HepG2 (cell line): ENCODE measurements at regions not wholly inside any gene's neighbourhood (a gene's known extent, or its start where the extent isn't known, plus 50 kb on each side); places are given as distances from the start of the nearest gene placed in this dataset.

Experiments used
- ATAC-seq: fragments of 200-7000 bp; cut with Tn5 transposase; 3 replicates; pipeline ENCODE4 v1.9.1; 2020; ENCODE audit warnings: mild to moderate bottlenecking, moderate library complexity
- BruUV-seq: library from RNA; stranded (reverse); fragments of 400-500 nt; replicated peaks from 2 replicates; lab custom pipeline; 2021; lab: Mats Ljungman, UMichigan
- CTCF ChIA-PET: fragments of 300-600 bp; formaldehyde crosslinking; extraction: SDS; loops from one replicate; lab custom pipeline; 2021; ENCODE audit warnings: low total read pairs, inconsistent platforms, low intra/inter-chr PET ratio; lab: Yijun Ruan, JAX
- POLR2A ChIA-PET: fragments of 350-600 bp; sonication (Branson Sonifier 250); formaldehyde crosslinking; loops from one replicate; lab custom pipeline; 2020; ENCODE audit warnings: antibody characterized with exemption, inconsistent platforms; lab: Yijun Ruan, JAX
- DNase-seq: peaks from one replicate; pipeline ENCODE4 v3.0.0-alpha.2; 2015; ENCODE audit warnings: low spot score
- FAIRE-seq: peaks from 3 replicates; lab custom pipeline; 2011; peaks lifted over from hg19 to GRCh38; lab: Jason Lieb, UNC
- H2AFZ ChIP-seq: one replicate; pipeline ENCODE4 v1.6.1; 2011; ENCODE audit warnings: low read length, inconsistent platforms
- H3K27ac ChIP-seq: fragments of 300-600 bp; 3 replicates; pipeline ENCODE4 v1.8.0; 2011; ENCODE audit warnings: mixed run types, mild to moderate bottlenecking, mixed read lengths, low read length, inconsistent platforms; ENCODE audit not compliant: insufficient read depth; ENCODE audit errors: extremely low read length
- H3K27me3 ChIP-seq, 2 experiments: fragments of 200-600 bp in 1 of 2; 2 replicates in 1 of 2; 3 replicates in 1 of 2; pipeline versions ENCODE4 v1.6.0 to v1.8.0; 2011; ENCODE audit warnings: low read length in 2 of 2, mild to moderate bottlenecking in 2 of 2, moderate library complexity in 2 of 2, inconsistent platforms in 1 of 2; ENCODE audit not compliant: insufficient read depth in 2 of 2, control insufficient read depth in 1 of 2
- H3K36me3 ChIP-seq, 2 experiments: fragments of 200-600 bp in 1 of 2; replicated peaks in 1 of 2; 2 replicates in 1 of 2; 3 replicates in 1 of 2; pipeline versions ENCODE4 v1.5.1 to v1.8.0; 2011; ENCODE audit warnings: low read length in 2 of 2, inconsistent platforms in 1 of 2; ENCODE audit not compliant: insufficient read depth in 2 of 2, control insufficient read depth in 1 of 2
- H3K4me1 ChIP-seq: 2 replicates; pipeline ENCODE4 v1.5.1; 2012; ENCODE audit warnings: low read length, inconsistent platforms; ENCODE audit not compliant: insufficient read depth
- H3K4me2 ChIP-seq: 2 replicates; pipeline ENCODE4 v1.6.0; 2011; ENCODE audit warnings: low read depth, low read length, inconsistent platforms
- H3K4me3 ChIP-seq, 3 experiments: fragments of 200-600 bp in 1 of 3; sonication (generic), shearing (Covaris generic) in 1 of 3; replicated peaks in 1 of 3; 2 replicates each; pipeline ENCODE4 v1.5.1; 2011 to 2016; ENCODE audit warnings: low read length in 3 of 3, inconsistent platforms in 2 of 3, low read depth in 2 of 3, mild to moderate bottlenecking in 2 of 3, control low read depth in 1 of 3, mixed read lengths in 1 of 3; ENCODE audit not compliant: insufficient read depth in 1 of 3
- H3K79me2 ChIP-seq: one replicate; pipeline ENCODE4 v1.6.1; 2011; ENCODE audit warnings: low read length, inconsistent platforms; ENCODE audit not compliant: insufficient read depth
- H3K9ac ChIP-seq: 2 replicates; pipeline ENCODE4 v1.6.0; 2011; ENCODE audit warnings: mild to moderate bottlenecking, low read depth, low read length, inconsistent platforms; ENCODE audit not compliant: insufficient read depth
- H3K9me3 ChIP-seq: 2 replicates; pipeline ENCODE4 v1.5.1; 2012; ENCODE audit warnings: mild to moderate bottlenecking, low read length
- H4K20me1 ChIP-seq: 2 replicates; pipeline ENCODE4 v1.6.0; 2011; ENCODE audit warnings: inconsistent platforms, mild to moderate bottlenecking, low read length, moderate library complexity; ENCODE audit not compliant: insufficient read depth
- POLR2AphosphoS5 ChIP-seq: IDR thresholded peaks from 2 replicates; pipeline ENCODE4 v1.6.1; 2012; ENCODE audit warnings: low read depth, low read length
- ZBTB7B ChIP-seq: sonication (generic); formaldehyde crosslinking; IDR thresholded peaks from 2 replicates; pipeline ENCODE4 v1.4.0; 2020; ENCODE audit warnings: missing genetic modification reagents
- ZNF329 ChIP-seq: sonication (generic); formaldehyde crosslinking; IDR thresholded peaks from 2 replicates; pipeline ENCODE4 v1.9.0; 2021; ENCODE audit warnings: low read depth, mild to moderate bottlenecking, missing genetic modification reagents
- ZNF670 ChIP-seq: sonication (generic); formaldehyde crosslinking; IDR thresholded peaks from 2 replicates; pipeline ENCODE4 v1.8.0; 2022; ENCODE audit warnings: mild to moderate bottlenecking, missing genetic modification reagents, borderline replicate concordance
- WGBS: methylation state at CpG from one replicate; pipeline ENCODE4 v1.1.6; 2017; ENCODE audit warnings: low lambda C conversion rate; 5-methylcytosine and 5-hydroxymethylcytosine counted together
- in situ Hi-C: cut with HindIII; loops from 2 replicates; pipeline ENCODE4 v1.10.0; 2017; ENCODE audit warnings: low pct_unique_long_range_greater_than_20kb; ENCODE audit not compliant: extremely low pct_ligation_motif_present
- intact Hi-C: fragments of 100-400 bp; cut with micrococcal nuclease; formaldehyde crosslinking; loops from one replicate; pipeline ENCODE4 v1.10.0; 2022; ENCODE audit not compliant: unreplicated experiment

DNA sequence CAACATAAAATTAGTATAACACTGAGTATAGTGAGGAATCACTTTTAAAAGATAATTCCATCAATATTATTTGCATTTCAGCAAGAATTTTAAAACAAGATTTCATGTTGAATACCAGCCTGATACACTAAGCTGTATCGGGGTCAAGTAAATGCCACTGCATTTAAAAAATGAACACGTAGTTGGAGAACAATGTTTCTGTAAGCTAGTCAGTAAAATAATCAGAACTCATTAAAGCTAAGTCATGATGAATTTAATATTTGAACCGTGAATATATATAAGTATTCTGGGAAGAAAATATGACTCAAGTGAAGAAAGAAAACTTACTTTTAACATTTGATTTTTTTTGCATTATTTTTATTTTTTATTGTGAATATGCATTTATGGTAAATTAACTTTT, 611.0 kb upstream of the PABPC4L start:
- ATAC-seq (no peak), DNase-seq (no peak), FAIRE-seq (no peak)
- TF ChIP-seq ZNF329 (CRISPR knock-in tag): no peak
- TF ChIP-seq ZBTB7B (CRISPR knock-in tag): no peak
- Histone ChIP-seq H3K79me2 (no peaks in the 10 kb centered on the region), H3K4me2 (no peak overlapping the region), H3K9ac (no peak overlapping the region), H3K4me1 (no peaks in the 10 kb centered on the region), H3K27ac (no peak overlapping the region), H3K4me3 (no peak overlapping the region), H4K20me1 (no peaks in the 10 kb centered on the region), H3K9me3 (no peaks in the 10 kb centered on the region; the same call in none of the 2 replicates), H3K27me3 (no peaks in the 10 kb centered on the region), H2AFZ (no peak overlapping the region), H3K36me3 (no peaks in the 10 kb centered on the region)
- intact Hi-C loops: no loop called here
- ChIA-PET CTCF (no interaction called here), POLR2A (no interaction called here)
- WGBS: 2% methylated on average over 3 of the region's 3 CpGs
- in situ Hi-C loops: no loop called here
- no TSS peak for BruUV-seq

- Histone ChIP-seq H3K9me3 (no peaks in the 10 kb centered on the region), H3K27ac (no peak overlapping the region), H3K4me2 (no peak overlapping the region), H3K4me3 (no peak overlapping the region), H3K27me3 (no peaks in the 10 kb centered on the region), H3K4me1 (no peaks in the 10 kb centered on the region), H2AFZ (no peak overlapping the region), H4K20me1 (no peaks in the 10 kb centered on the region), H3K9ac (no peak overlapping the region), H3K79me2 (no peaks in the 10 kb centered on the region), H3K36me3 (no peaks in the 10 kb centered on the region)
- intact Hi-C loops: no loop called here
- TF ChIP-seq POLR2AphosphoS5: no peak
- no peak for TF ChIP-seq ZNF670 (CRISPR knock-in tag)
- CTCF ChIA-PET: no interaction called here
- no peak for ATAC-seq
- POLR2A ChIA-PET: no interaction called here
- no peak for DNase-seq
- no peak for FAIRE-seq
- BruUV-seq: no TSS peak
- in situ Hi-C loops: no loop called here
- whole genome bisulfite sequencing: 4% methylated on average over 3 of the region's 3 CpGs
Measured at GRCh38 chr4:134807231-134807745, 605.7 kb upstream of the PABPC4L start.
